ENCODE measurements at regions not wholly inside any gene's neighbourhood (a gene's known extent, or its start where the extent isn't known, plus 50 kb on each side); places are given as distances from the start of the nearest gene placed in this dataset.

GRCh38 chr13:85698256-85698655, 101.0 kb downstream of the SLITRK6 start:
- ATAC-seq (ENCODE audit: low FRiP score), result no peak
- TF ChIP-seq, protein P1, sequence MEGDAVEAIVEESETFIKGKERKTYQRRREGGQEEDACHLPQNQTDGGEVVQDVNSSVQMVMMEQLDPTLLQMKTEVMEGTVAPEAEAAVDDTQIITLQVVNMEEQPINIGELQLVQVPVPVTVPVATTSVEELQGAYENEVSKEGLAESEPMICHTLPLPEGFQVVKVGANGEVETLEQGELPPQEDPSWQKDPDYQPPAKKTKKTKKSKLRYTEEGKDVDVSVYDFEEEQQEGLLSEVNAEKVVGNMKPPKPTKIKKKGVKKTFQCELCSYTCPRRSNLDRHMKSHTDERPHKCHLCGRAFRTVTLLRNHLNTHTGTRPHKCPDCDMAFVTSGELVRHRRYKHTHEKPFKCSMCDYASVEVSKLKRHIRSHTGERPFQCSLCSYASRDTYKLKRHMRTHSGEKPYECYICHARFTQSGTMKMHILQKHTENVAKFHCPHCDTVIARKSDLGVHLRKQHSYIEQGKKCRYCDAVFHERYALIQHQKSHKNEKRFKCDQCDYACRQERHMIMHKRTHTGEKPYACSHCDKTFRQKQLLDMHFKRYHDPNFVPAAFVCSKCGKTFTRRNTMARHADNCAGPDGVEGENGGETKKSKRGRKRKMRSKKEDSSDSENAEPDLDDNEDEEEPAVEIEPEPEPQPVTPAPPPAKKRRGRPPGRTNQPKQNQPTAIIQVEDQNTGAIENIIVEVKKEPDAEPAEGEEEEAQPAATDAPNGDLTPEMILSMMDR (IDR thresholded peaks at IDR 0.05), result no peak
- no peak for DNase-seq (ENCODE audit: low spot score)

- TF ChIP-seq, protein P1 (IDR thresholded peaks at IDR 0.05), result no peak
- DNase-seq (ENCODE audit: low spot score), result no peak
- ATAC-seq (ENCODE audit: low FRiP score), result no peak
These were observed 104.2 kb downstream of the SLITRK6 start for GRCh38 chr13:85694992-85695391.

DNA sequence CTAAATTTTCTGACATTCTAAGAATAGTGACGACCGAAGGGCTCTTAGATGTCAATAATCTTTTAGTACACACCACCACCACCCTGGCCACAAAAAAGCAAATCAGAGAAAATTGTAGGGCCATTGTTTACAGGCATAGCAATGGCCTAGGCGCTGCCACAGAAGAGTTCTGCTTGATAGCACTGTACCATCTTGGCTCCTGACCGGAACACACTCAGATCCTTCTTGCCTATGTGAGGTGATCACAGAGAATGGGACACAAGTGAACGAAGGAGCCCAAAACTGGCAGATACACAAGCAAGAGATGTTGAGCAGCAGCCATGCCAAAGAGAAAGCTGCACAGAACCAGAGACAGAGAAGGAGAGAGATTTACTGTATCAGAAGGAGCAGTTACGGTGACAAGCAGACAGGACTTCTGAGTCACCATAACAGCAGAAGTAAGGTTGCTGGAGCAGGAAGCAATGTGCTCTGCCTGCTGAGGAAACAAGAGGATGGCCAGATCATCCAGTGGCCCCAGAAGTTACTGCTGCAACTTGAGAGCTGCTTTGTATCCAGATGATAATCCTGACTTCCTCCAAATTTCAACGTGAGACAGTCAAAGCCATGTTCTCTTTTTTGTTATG, 105.2 kb downstream of the SLITRK6 start:
- ATAC-seq (ENCODE audit: low FRiP score) (no peak), DNase-seq (ENCODE audit: low spot score) (no peak)

DNA sequence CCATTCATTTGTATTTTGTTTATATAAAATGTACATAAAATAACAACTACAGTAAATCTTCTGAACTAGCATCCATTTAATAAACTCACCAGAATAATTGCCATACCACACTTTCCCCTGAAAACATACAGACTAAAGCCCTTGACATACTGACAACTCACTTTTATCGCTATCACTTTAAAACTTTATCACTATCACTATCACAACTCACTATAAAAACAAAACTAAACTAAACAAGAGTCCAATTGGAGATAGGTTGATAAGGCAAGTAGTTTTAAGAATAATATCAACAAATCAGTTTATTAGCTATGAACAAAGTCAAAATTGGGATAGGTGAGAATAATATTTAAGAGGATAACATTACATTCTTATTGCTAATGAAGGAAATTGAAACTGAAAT, 108.9 kb downstream of the SLITRK6 start:
- ATAC-seq (ENCODE audit: low FRiP score) (no peak), DNase-seq (ENCODE audit: low spot score) (no peak)
- TF ChIP-seq, protein P1 (IDR thresholded peaks at IDR 0.05), result no peak

More for the DNA sequence above, 105.2 kb downstream of the SLITRK6 start:
- TF ChIP-seq, protein P1 (IDR thresholded peaks at IDR 0.05), result no peak

GRCh38 chr13:85685436-85685835, 113.8 kb downstream of the SLITRK6 start:
- TF ChIP-seq, protein P1 (IDR thresholded peaks at IDR 0.05), result no peak
- DNase-seq (ENCODE audit: low spot score) (no peak), ATAC-seq (ENCODE audit: low FRiP score) (no peak)

DNA sequence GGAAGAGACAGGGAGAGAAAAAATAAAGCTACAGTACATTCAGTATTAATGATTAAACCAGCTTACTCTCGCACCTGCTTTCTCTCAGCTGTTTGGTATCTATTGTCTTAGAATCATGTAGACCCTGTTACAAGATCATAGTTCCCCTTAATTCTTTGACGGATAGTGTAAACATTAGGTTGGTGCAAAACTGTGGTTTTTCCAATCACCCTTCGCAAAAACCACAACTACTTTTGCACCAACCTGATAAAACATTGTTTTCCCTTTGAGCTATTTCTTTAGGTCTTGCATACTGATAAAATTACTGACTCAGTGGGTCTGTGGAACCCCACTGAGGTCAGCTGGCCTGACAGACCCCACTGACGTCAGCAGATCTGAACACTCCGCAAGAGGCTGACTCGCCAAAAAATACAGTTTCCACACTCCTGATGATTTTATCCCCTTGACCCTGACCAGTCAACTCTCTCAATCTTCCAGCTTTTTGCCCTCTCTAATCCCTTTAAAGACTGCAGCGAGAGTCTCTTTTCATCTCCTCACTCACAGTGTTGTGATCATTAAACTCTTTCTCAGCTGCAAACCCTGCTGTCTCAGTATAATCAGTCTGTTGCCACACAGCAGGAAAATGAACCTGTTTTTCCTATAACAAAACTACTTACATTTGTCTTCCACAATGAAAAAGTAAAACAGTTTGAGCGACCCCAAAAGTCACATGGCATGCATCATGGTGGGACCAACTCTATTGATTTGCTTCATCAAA, 123.9 kb downstream of the SLITRK6 start:
- TF ChIP-seq, protein P1 (IDR thresholded peaks at IDR 0.05), result no peak
- ATAC-seq (ENCODE audit: low FRiP score) (no peak), DNase-seq (ENCODE audit: low spot score) (no peak)

DNA sequence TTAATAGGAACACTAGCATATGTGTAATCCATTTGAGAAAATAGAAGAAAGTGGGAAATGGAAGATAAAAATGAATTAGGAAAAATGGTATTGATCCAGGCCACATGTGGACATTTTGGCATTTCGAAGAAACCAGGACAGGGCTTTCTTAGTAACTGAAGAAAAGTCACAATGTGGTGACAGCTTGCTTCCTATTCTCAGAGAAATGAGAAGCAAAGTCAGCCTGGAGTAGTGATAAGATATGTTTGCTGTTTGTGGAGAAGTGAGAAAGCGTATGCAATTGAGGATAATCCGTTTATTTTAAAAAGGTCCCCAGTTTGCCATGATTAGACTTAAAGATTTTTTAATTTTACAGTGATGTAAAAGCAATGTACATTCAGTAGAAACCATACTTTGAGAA, 127.9 kb downstream of the SLITRK6 start:
- TF ChIP-seq, protein P1 (IDR thresholded peaks at IDR 0.05), result no peak
- no peak for ATAC-seq (ENCODE audit: low FRiP score)
- DNase-seq (ENCODE audit: low spot score), result no peak

Measured in omental fat pad (tissue), 3 donors.